Kidney (tissue), 13 donors: ENCODE measurements at regions not wholly inside any gene's neighbourhood (a gene's known extent, or its start where the extent isn't known, plus 50 kb on each side); places are given as distances from the start of the nearest gene placed in this dataset.
A peak's percentile ranks its signal among the peaks of the same experiment; 100 is the strongest.

Experiments used
- DNase-seq, 5 donors: peaks; one replicate each; pipeline ENCODE4 v3.0.0-alpha.2; 2013 to 2020
- FAIRE-seq: peaks from 2 replicates; lab custom pipeline; 2012; peaks lifted over from hg19 to GRCh38; lab: Jason Lieb, UNC
- H3K27ac ChIP-seq, 2 donors: one replicate each; pipeline ENCODE4 v1.7.0; 2013; ENCODE audit warnings: low read depth in 2 of 2, low read length in 2 of 2, inconsistent platforms in 1 of 2
- H3K27me3 ChIP-seq: one replicate; pipeline ENCODE4 v1.7.1; 2013; ENCODE audit warnings: low read length, inconsistent platforms; ENCODE audit not compliant: control insufficient read depth, insufficient read depth
- H3K36me3 ChIP-seq, 3 donors: one replicate each; pipeline versions ENCODE4 v1.7.0 to v1.7.1; 2013; ENCODE audit warnings: low read length in 3 of 3, control low read depth in 1 of 3, inconsistent platforms in 1 of 3; ENCODE audit not compliant: insufficient read depth in 3 of 3, control insufficient read depth in 2 of 3
- H3K4me1 ChIP-seq, 3 donors: one replicate each; pipeline versions ENCODE4 v1.7.0 to v1.7.1; 2013; ENCODE audit warnings: low read length in 3 of 3, inconsistent platforms in 1 of 3, low read depth in 1 of 3; ENCODE audit not compliant: control insufficient read depth in 2 of 3, insufficient read depth in 2 of 3
- H3K4me3 ChIP-seq, 3 donors: one replicate each; pipeline versions ENCODE4 v1.7.0 to v1.8.1; 2013; ENCODE audit warnings: low read length in 3 of 3, control low read depth in 1 of 3, inconsistent platforms in 1 of 3
- H3K9ac ChIP-seq, 3 donors: one replicate each; pipeline versions ENCODE4 v1.7.0 to v1.7.1; 2013; ENCODE audit warnings: low read length in 3 of 3, control low read depth in 1 of 3, inconsistent platforms in 1 of 3
- H3K9me3 ChIP-seq, 3 donors: one replicate each; pipeline versions ENCODE4 v1.7.0 to v1.7.1; 2013; ENCODE audit warnings: low read length in 3 of 3, control low read depth in 1 of 3, inconsistent platforms in 1 of 3; ENCODE audit not compliant: control insufficient read depth in 2 of 3, insufficient read depth in 1 of 3
- CTCF ChIP-seq: IDR thresholded peaks from 3 replicates; pipeline ENCODE4 v1.5.1; 2012; ENCODE audit warnings: mild to moderate bottlenecking, moderate library complexity, borderline replicate concordance; ENCODE audit not compliant: insufficient read depth; ENCODE audit errors: extremely low read depth
- intact Hi-C: fragments of 100-400 bp; cut with DNase I; formaldehyde crosslinking; loops from one replicate; pipeline ENCODE4 v1.11.1; 2022
- donor health status: control.
- donor health status: control.
- donor health status: control.
- donor health status: control.
- donor health status: control.
- donor health status: DM: yes; HTN: yes; CAD: no.
- donor health status: Normal renal cell carcinoma (clear cell type).

- no peak for DNase-seq
- Histone ChIP-seq H3K36me3 (no peaks in the 10 kb centered on the region), H3K4me1 (no peaks in the 10 kb centered on the region), H3K4me3 (no peak overlapping the region), H3K27ac (no peak overlapping the region), H3K9me3 (peaks cover 0 to 4% (median 0%) of the 10 kb centered on the region in 3 donors), H3K9ac (no peak overlapping the region), H3K27me3 (no peaks in the 10 kb centered on the region)
- no peak for FAIRE-seq
- no peak for TF ChIP-seq CTCF
- intact Hi-C loops, result no loop called here
Measured at GRCh38 chr3:72193771-72194430, 409.0 kb upstream of the PROK2 start.

GRCh38 chr3:72192572-72192971 lies 407.6 kb upstream of the PROK2 start:
- no peaks in the 10 kb centered on the region for H3K36me3 ChIP-seq
- H3K27ac ChIP-seq, result no peak overlapping the region
- peaks cover 0 to 4% (median 0%) of the 10 kb centered on the region in 3 donors for H3K9me3 ChIP-seq
- TF ChIP-seq CTCF, result no peak
- no peak overlapping the region for H3K4me3 ChIP-seq
- H3K27me3 ChIP-seq, result no peaks in the 10 kb centered on the region
- intact Hi-C loops, result no loop called here
- no peaks in the 10 kb centered on the region for H3K4me1 ChIP-seq
- DNase-seq, result no peak
- H3K9ac ChIP-seq, result no peak overlapping the region
- FAIRE-seq, result no peak

- FAIRE-seq, result no peak
- Histone ChIP-seq H3K4me1 (no peaks in the 10 kb centered on the region), H3K9ac (no peak overlapping the region), H3K9me3 (peaks cover 0 to 4% (median 0%) of the 10 kb centered on the region in 3 donors), H3K27ac (no peak overlapping the region), H3K27me3 (no peaks in the 10 kb centered on the region), H3K36me3 (no peaks in the 10 kb centered on the region), H3K4me3 (no peak overlapping the region)
- TF ChIP-seq CTCF, result no peak
- DNase-seq, result peak in 1 of 5 donors; percentile 39
- intact Hi-C loops, result no loop called here
Measured at GRCh38 chr3:72191209-72191960, 406.4 kb upstream of the PROK2 start.
